ENCODE measurements at regions not wholly inside any gene's neighbourhood (a gene's known extent, or its start where the extent isn't known, plus 50 kb on each side); places are given as distances from the start of the nearest gene placed in this dataset.

DNA sequence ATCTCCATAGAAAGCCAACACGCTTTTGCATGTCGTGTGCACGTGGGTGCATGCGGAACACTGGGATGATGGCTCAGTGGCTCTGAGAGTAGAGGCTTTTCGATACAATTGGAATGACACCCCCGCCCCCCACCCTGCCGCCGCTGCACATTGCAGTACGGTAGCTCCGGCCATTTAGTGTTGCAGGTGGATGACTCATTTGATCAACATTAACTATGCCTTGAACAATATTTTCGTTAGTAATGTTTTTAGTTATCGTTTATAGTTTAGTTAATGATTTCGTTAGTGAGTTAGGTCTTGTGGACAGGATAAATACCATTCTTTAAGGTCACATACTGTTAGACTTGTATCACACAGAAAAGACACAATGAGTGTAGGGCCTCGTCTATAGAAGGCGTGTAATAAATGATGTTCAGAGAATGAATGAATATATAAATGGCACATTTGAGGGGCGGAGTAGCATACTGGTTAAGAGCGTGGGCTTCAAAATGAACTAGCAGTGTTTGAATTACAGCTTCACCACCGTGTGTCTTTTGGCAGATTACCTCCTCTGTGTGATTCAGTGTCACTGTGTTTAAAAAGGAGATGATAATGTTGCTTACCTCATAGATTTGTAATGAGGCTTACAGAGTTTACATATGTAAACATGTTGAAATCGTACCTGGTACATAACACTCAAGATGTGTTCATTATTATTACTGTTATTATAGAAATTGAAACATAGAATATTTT, 67.2 kb upstream of the TENM3 start:
- no peak for DNase-seq

DNA sequence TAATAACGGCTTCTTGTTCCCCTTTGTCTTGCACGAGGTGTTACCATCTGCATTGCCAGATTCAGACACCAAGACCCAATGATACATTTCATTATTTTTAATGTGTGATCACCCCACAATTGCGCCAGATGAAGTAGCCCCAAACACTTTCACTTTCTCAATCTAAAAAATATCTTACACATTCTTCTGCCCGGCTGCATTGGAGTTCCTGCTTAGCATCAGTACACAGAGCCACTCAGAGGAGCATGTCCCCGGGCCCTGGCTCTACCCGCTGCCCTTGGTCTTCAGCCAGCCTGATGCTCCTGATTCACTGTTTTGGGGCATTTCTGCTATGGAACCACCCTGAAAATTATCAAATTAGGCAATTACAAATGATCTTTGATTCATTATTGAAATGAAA, 66.0 kb upstream of the TENM3 start:
- DNase-seq = no peak

DNA sequence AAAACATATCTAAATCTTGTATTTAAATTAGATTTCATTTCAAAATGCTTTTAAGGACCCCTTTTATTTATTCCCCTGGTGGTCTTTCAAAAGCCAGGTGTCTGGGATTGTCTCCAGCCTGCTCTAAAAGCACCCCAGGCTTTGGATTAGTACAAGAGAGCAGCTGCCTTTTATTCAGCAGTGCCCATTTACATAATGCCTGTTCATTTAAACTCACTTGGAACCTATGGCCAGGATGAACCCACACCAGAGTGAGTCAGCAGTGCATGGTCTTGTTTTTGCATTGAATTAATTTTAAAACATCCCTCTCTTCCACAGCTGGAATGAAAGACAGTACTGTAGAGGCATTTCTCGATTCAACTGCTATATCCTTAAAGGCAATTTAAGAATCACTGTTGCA, 64.1 kb upstream of the TENM3 start:
- no peak for DNase-seq

DNA sequence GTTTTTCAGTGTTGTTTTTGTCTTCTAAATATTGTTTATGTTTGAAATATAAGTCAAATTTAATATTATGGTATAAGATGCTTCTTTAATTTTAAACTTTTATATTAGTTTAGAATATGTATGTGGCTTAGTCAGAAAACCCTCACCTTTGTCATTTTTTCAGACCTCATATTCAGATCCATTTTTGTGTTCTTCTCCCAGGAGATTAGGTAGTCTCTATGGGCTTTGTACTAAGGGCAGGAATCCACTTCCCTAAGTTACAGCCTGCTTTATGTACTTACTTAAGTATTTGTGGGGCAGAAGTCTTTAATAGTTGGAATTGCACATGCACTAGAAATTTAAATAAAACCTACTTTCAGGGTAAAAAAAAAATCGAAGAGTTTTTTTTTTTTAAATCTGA, 63.5 kb upstream of the TENM3 start:
- no peak for DNase-seq

DNA sequence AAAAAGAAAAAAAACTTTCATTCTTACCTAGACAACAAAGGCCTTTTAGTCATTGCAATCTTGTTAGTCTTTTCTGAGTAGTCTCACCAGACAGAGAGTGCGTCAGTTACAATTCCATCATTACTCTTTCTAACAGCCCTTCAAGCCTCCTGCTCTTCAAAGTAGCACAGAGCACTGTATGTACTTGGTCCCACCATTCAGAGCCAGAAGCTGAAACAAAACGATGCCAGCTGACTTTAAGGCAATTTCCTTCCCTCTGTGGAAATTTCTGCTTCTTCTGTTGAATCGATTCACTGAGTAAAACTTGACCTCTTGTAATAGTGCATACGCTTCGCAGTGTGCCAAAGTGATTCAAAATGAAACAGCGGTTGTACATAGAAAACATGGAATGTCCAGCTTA, 57.7 kb upstream of the TENM3 start:
- no peak for DNase-seq

DNA sequence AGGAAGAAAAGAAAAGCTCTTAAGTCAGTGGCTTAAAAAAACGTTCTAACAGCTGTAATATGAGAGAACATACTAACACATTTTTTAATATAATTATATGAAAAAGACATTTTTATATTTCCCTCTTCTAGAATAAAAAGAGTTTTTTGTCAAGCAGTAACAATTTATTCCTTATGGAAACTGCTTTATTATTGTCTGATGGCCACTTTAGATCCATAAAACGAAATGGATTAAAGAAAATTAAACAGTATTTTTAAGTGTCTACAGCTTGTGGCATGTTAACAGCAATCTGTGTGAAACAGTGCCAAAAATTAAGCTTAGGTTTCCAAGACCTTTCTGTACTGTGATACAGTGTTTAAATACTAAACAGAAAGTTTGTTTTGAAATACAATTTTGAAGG, 55.5 kb upstream of the TENM3 start:
- no peak for DNase-seq

DNA sequence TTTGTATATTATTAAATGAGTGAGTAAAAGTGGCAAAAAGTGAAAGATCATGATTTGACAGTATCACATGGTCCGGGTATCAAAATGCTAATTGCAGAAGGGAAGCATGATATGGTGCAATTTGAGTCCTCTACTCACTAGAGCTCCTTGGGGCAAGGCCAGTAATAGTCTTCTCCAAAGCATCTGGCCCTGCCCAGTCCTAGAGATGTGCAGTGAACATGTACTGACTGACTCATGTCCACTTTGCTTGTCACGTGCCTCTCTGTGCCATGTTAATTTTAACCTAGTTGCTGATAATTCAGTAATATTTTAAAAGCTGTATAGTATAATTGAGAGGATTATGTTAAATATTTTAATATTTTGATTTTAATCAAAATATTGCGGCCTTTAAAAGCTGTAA, 54.6 kb upstream of the TENM3 start:
- DNase-seq = no peak

DNA sequence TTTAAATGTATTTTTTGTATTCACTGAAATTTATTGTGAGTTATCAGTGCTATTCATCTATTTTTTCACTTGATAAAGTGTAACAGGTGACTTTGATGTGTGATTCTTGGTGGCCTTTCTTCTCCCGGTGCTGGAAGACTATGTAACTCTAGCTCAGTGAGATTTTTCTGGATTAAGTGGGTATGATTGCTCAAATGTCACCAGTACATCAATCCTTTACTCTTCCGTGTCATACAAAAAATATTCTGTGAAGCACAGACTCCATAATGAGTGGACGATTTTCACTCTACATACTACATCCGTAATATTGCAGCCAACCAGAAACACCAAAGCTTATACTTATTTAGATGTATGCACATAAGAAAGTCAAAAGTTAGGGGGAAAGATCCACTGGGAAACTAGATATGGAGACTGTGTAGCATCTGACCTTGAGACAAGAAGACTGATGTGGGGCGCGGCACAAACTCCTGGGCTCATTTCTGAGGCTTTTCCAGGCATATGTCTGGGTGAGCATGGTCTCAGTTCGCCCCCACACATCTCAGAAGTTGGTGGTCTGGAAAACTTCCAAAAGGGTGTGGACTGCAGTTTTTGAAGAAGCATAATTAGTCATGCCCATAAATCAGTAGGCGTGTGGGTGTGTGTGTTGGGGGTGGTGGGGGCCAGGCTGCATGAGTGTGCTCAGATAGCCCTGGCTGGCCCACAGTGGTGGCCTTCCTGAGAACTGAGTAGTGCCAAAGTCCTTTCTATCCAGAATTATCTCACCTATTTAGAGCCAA, 53.9 kb upstream of the TENM3 start:
- DNase-seq = no peak

DNA sequence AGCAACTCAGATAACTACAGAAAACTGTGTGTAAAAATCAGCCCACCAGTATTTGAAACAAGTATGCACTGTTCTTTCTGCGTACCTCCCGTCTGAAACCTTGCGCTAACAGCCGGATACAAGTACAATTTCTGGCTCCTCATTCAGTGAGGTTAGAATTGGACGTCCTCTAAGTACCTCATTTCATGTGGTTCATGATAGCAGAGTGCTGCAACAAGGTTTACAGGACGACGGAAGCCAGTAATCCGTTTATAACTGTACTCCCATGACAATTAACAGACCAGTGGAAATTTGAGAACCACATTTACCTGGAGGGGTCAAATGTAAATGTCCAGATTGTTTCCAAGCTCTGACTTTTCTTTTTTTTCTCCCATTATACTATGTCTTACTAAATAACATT, 52.9 kb upstream of the TENM3 start:
- DNase-seq = no peak

DNA sequence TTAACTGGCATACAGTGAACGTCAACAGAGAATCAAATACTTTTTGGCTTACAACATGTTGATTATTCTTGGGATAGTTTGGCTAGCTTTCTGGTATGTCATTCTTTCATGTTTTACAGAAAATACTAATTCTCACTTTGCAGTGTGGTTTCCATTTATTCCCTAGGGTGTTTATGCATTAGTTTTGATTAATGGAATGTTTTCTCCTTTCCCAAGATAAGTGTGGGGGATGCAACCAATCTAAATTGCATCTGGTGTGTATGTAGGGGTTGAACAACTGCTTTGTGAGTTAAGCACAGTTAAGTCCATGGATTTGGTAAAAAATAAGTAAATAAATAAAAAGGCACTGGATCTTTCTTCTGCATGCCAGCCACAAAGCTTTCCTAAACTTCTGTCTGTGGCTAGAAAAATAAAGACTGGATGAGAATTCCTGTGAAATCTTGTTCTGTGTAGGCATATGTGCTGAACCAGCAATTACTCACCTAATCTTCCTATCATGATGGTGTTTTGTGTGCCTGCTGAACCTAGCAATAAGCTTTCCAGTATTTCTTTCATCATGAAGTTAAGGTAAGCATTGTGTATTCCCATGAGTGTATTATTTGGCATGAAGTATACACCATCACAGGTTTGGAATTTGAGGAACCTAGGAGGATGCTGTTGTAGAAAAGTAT, 50.6 kb upstream of the TENM3 start:
- no peak for DNase-seq

DNA sequence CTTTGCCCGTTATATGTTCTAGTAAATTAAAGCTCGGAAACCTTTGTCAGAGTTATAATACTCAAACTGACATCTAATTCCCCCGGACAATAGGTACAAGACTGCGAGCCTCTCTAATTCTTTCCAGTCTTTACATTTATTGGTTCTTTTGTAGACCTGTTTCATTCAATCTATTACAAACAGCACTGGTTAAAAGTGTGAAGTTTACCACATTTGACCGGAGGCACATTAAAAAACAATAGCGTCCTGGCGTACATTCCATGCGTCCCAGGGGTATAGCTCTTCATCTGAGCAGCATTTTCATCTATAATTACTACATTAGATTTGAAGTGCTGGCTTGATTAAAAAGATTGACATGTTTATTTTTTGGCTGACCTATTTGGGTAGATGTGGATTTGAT, 49.9 kb upstream of the TENM3 start:
- no peak for DNase-seq

Measured in CD4-positive, alpha-beta T cell treated with Interleukin-10 for 1 hour (primary cell).